ENCODE measurements at regions not wholly inside any gene's neighbourhood (a gene's known extent, or its start where the extent isn't known, plus 50 kb on each side); places are given as distances from the start of the nearest gene placed in this dataset.

GRCh38 chr13:31898378-31899071 lies 133.0 kb upstream of the FRY start:
- no peak for DNase-seq

- DNase-seq, result no peak
Measured at GRCh38 chr13:31901985-31902384, 129.6 kb upstream of the FRY start.

- DNase-seq, result no peak
Measured at GRCh38 chr13:31903111-31903815, 128.3 kb upstream of the FRY start.

- no peak for DNase-seq
Measured at GRCh38 chr13:31904941-31905824, 126.4 kb upstream of the FRY start.

- no peak for DNase-seq
Measured at GRCh38 chr13:31905961-31906360, 125.6 kb upstream of the FRY start.

GRCh38 chr13:31908696-31909411 lies 122.7 kb upstream of the FRY start:
- no peak for DNase-seq

- peak; percentile 70 for DNase-seq
Measured at GRCh38 chr13:31909864-31910551, 121.6 kb upstream of the FRY start.

- DNase-seq, result no peak
Measured at GRCh38 chr13:31910633-31911032, 120.9 kb upstream of the FRY start.

- DNase-seq, result no peak
Measured at GRCh38 chr13:31912647-31913401, 118.8 kb upstream of the FRY start.

- no peak for DNase-seq
Measured at GRCh38 chr13:31913459-31913858, 118.1 kb upstream of the FRY start.

- no peak for DNase-seq
Measured at GRCh38 chr13:31914843-31915242, 116.7 kb upstream of the FRY start.

GRCh38 chr13:31918707-31919106 lies 112.9 kb upstream of the FRY start:
- no peak for DNase-seq

GRCh38 chr13:31919241-31919640 lies 112.3 kb upstream of the FRY start:
- DNase-seq, result no peak

- no peak for DNase-seq
Measured at GRCh38 chr13:31919971-31920726, 111.4 kb upstream of the FRY start.

- DNase-seq, result no peak
Measured at GRCh38 chr13:31920727-31921100, 110.9 kb upstream of the FRY start.

GRCh38 chr13:31922724-31923123 lies 108.8 kb upstream of the FRY start:
- DNase-seq, result no peak

- DNase-seq, result no peak
Measured at GRCh38 chr13:31923134-31923763, 108.3 kb upstream of the FRY start.

GRCh38 chr13:31925079-31925478 lies 106.5 kb upstream of the FRY start:
- no peak for DNase-seq

- DNase-seq, result no peak
Measured at GRCh38 chr13:31927219-31927653, 104.3 kb upstream of the FRY start.

Data from CD4-positive, alpha-beta T cell treated with Interleukin-17A for 4 hours (primary cell).